Kasumi-1 (cell line): ENCODE measurements at regions not wholly inside any gene's neighbourhood (a gene's known extent, or its start where the extent isn't known, plus 50 kb on each side); places are given as distances from the start of the nearest gene placed in this dataset.
"Not testable (repeated sequence)": the region's sequence is repeated elsewhere in the genome, so short reads cannot be mapped to it uniquely, and the experiment has no call there.

Experiments
- DNase-seq, 2 experiments: peaks; one replicate each; lab custom pipeline; 2025; lab: John Stamatoyannopoulos, UW

- no peak for DNase-seq
These were observed 903.2 kb downstream of the C4orf33 start for GRCh38 chr4:129999156-129999555.

GRCh38 chr4:130008461-130008860, 912.5 kb downstream of the C4orf33 start:
- no peak for DNase-seq

DNA sequence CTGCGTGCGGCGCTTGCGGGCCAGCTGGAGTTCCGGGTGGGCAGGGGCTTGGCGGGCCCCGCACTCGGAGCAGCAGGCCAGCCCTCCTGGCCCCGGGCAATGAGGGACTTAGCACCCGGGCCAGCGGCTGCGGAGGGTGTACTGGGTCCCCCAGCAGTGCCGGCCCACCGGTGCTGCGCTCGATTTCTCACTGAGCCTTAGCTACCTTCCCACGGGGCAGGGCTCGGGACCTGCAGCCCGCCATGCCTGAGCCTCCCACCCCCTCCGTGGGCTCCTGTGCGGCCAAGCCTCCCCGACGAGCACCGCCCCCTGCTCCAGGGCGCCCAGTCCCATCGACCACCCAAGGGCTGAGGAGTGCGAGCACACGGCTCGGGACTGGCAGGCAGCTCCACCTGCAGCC, 916.9 kb downstream of the C4orf33 start:
- DNase-seq = not testable (repeated sequence)

DNA sequence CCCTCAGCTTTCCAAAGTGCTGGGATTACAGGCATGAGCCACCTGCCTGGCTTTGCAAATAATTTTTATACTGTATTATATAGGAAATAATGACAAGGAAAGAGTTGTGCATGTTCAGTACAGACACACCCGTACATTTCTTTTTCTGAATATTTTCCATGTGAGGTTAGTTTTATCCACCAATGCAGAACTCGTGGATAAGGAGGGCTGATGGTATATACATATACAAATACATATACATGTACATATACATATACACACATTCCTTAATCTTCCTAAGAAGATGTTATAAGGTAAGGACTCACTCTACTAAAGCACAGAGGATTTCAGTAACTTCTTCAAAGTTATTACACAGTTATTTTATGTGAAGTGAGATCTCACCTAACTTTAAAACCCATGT, 925.8 kb downstream of the C4orf33 start:
- no peak for DNase-seq

GRCh38 chr4:130023088-130023487, 927.1 kb downstream of the C4orf33 start:
- DNase-seq = no peak

GRCh38 chr4:130025701-130026100, 929.7 kb downstream of the C4orf33 start:
- no peak for DNase-seq

DNA sequence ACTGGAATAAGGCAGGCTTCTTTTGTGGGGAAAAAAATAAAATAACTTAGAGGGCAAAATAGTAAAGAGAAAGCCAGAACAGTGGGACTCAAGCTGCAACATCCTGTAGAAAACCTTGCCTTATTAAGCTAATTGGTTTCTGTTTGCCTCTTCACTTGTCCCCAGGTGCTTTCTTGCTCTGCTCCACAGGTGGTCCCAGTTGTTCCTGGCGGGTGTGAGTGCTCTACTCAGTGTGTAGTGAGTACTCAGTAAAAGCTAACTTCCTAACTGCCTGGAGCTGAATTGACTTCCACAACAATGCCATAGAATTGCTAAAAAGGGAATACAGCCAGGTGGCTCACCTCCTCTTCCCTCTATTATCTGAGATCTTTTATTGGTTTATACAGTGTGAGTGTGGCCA, 930.2 kb downstream of the C4orf33 start:
- no peak for DNase-seq

DNA sequence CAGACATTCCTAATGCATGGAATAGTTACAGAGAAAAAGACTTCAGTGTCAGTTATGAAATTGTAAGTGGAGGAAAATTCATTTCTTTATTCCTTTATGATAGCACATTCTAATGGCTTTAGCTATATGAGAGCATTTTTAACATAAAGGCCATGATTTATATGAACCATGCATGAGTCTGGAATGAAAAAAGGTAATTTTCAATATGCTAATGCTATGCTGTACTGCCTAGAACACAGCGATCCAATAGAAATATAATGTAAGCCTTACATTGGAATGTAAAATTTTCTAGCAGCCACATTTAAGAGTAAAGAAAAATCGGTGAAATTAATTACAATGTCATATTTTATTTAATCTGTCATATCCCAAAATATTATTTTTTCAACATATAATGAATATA, 932.0 kb downstream of the C4orf33 start:
- DNase-seq = no peak

GRCh38 chr4:130028552-130028951, 932.6 kb downstream of the C4orf33 start:
- DNase-seq = peak; percentile 91 to 93

- DNase-seq = no peak
These were observed 933.5 kb downstream of the C4orf33 start for GRCh38 chr4:130029442-130029841.

- DNase-seq = no peak
These were observed 935.9 kb downstream of the C4orf33 start for GRCh38 chr4:130031858-130032257.

DNA sequence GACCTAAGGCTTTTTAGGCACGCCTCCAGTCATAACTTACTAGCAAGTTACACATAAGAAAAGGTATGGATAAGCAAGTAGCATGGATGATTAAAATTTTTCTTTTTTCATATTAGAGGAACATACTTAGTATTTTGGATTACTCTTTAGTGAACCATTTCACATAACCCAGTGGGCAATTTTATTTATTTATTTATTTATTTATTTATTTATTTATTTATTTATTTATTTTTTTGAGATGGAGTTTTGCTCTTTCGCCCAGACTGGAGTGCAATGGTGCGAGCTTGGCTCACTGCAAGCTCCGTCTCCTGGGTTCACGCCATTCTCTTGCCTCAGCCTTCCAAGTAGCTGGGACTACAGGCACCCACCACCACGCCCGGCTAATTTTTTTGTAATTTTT, 937.7 kb downstream of the C4orf33 start:
- DNase-seq = not testable (repeated sequence)

- DNase-seq = no peak
These were observed 938.9 kb downstream of the C4orf33 start for GRCh38 chr4:130034876-130035275.

GRCh38 chr4:130035391-130035790, 939.4 kb downstream of the C4orf33 start:
- no peak for DNase-seq

DNA sequence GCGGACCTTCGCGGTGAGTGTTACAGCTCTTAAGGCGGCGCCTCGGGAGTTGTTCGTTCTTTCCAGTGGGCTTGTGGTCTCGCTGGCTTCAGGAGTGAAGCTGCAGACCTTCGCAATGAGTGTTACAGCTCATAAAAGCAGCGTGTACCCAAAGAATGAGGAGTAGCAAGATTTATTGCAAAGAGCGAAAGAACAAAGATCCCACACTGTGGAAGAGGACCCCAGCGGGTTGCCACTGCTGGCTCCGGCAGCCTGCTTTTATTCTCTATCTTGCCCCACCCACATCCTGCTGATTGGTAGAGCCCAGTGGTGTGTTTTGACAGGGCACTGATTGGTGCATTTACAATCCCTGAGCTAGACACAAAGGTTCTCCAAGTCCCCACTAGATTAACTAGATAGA, 941.9 kb downstream of the C4orf33 start:
- DNase-seq = not testable (repeated sequence)

DNA sequence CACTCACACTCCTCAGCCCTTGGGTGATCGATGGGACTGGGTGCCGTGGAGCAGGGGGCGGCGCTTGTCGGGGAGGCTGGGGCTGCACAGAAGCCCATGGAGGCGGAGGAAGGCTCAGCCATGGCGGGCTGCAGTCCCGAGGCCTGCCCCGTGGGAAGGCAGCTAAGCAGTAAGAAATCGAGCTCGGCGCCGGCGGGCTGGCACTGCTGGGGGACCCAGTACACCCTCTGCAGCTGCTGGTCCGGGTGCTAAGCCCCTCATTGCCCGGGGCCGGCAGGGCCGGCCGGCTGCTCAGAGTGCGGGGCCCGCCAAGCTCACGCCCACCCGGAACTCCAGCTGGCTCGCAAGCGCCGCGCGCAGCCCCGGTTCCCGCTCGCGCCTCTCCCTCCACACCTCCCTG, 942.6 kb downstream of the C4orf33 start:
- DNase-seq = not testable (repeated sequence)

DNA sequence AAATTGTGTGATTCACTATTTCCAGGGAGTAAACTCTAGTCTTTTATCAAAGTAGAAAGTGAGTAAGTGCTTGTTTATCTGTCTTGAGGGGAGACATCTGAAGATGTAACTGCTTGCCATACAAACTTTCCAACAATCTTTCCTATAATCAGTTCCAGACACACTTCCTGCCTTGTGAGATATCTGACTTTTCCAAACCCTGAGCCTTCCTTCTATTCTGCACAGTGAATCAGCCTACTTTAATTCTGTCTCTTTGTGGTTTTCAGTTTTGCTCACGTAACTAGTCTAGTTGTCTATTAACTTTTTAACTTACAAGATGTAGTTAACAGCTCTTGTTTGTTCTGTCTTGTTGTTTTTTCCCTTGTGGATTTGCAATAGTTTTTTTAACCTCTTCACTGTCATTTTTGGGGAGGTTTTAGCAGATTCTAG, 947.8 kb downstream of the C4orf33 start:
- DNase-seq = no peak

- DNase-seq = no peak
These were observed 949.0 kb downstream of the C4orf33 start for GRCh38 chr4:130044788-130045531.

GRCh38 chr4:130053723-130054122, 957.8 kb downstream of the C4orf33 start:
- DNase-seq = no peak

GRCh38 chr4:130054908-130055307, 959.0 kb downstream of the C4orf33 start:
- no peak for DNase-seq

- no peak for DNase-seq
These were observed 960.3 kb downstream of the C4orf33 start for GRCh38 chr4:130056286-130056685.

DNA sequence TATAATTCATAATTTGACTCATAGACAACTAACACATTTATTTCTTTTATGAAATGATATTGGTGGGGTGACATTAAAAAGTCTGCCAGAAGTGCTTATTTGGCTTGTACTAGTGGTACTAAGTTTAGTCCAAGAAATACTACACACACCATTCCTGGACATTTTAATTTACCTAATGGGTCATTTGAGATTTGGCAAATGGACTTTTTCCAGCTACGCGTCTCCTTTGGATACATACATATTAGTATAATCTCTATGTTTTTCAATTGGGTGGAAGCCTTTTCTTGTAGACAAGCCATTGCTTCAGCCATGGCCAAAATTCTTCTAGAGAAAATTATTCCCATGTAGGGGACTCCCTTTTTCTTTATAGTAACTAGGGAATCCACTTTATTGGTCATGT, 968.5 kb downstream of the C4orf33 start:
- DNase-seq = no peak

DNA sequence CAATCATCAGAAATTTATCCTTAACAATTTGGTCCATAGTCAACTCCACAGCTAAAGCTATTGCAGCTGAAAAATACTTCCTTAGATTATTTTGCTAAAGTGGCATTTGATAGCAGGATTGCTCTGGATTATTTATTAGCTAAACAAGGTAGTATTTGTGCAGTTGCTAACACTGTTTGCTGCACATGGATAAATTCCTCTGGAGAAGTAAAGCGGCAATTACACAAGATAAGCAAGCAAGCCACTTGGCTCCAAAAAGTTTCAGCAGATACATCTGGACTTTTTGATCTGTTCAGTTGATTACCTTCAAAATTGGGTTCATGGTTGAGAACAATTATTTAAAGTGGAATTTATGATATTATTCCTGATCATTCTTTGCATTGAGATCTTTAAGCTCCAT, 971.5 kb downstream of the C4orf33 start:
- DNase-seq = no peak

DNA sequence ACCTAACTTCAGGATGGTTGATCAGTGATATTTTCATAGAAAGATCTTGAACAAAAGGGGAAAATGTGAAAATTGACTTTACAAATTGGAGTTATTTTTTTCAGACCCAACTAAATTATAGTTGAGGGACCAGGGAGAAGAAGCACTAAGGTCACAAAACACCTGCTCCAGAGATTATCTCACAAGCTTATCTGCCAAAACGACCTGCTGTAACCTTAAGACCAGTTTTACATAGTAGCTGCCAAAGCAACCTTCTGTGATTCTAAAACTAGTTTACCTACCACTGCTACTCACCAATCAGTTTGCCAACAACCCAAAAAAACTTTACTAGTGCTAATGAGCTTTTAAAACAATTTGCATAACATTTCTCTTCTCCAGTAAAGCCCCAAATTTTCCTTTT, 972.1 kb downstream of the C4orf33 start:
- no peak for DNase-seq
